GM23248 (cell line): ENCODE measurements at regions not wholly inside any gene's neighbourhood (a gene's known extent, or its start where the extent isn't known, plus 50 kb on each side); places are given as distances from the start of the nearest gene placed in this dataset.

Source experiments
- EZH2 ChIP-seq: fragments of 200-600 bp; sonication (generic); IDR thresholded peaks from 2 replicates; pipeline ENCODE4 v1.6.1; 2018; ENCODE audit warnings: antibody characterized with exemption, mild to moderate bottlenecking; ENCODE audit not compliant: insufficient read depth, poor library complexity, severe bottlenecking
- EZH2phosphoT487 ChIP-seq: fragments of 200-600 bp; sonication (generic); IDR thresholded peaks from 2 replicates; pipeline ENCODE4 v1.6.1; 2018; ENCODE audit warnings: antibody characterized with exemption, moderate library complexity, mild to moderate bottlenecking, low read depth; ENCODE audit not compliant: insufficient read depth

DNA sequence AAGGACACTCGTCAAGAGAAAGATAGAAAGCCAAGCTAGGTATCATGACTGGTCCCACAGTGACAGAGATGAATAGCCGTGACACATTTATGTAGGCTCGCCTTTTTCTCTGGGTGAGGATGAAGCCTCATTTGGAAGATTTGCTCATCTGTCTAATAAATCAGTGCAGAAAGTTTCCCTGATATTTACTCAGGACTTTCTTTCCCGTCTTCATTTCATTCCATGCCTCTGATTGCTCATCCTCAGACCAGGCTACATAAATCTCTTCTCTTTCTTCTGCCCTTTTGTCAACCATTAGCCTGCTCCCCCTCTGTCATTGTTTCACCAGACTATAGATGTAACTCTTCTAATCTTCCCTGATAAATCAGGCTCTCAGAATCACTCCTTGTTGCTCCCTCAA lies 361.8 kb upstream of the MEIS1 start:
- TF ChIP-seq EZH2 (no peak), EZH2phosphoT487 (no peak)
